SK-N-SH (cell line): ENCODE measurements at regions not wholly inside any gene's neighbourhood (a gene's known extent, or its start where the extent isn't known, plus 50 kb on each side); places are given as distances from the start of the nearest gene placed in this dataset.

Experiments
- CHD2 ChIP-seq: fragments of 150-350 bp; IDR thresholded peaks from 2 replicates; pipeline ENCODE4 v1.6.1; 2018; ENCODE audit warnings: low read length; ENCODE audit not compliant: partially characterized antibody
- EP300 ChIP-seq, 2 experiments: IDR thresholded peaks; 2 replicates each; pipeline versions ENCODE4 v1.4.0 to v1.6.1; 2012; ENCODE audit warnings: borderline replicate concordance in 1 of 2, low read depth in 1 of 2, low read length in 1 of 2
- MAX ChIP-seq: IDR thresholded peaks from 2 replicates; pipeline ENCODE4 v1.4.0; 2012; ENCODE audit warnings: low read depth
- MXI1 ChIP-seq: IDR thresholded peaks from 2 replicates; pipeline ENCODE4 v1.6.1; 2012; ENCODE audit warnings: mild to moderate bottlenecking, low read depth, low read length, improper control_type of control experiment

- TF ChIP-seq CHD2, result no peak
- no peak for TF ChIP-seq MXI1
- TF ChIP-seq EP300 (IDR thresholded peaks at IDR 0.05; ENCODE audit: borderline replicate concordance in 1 of 2, low read depth in 1 of 2, low read length in 1 of 2), result no peak
- TF ChIP-seq MAX, result no peak
These were observed 68.2 kb upstream of the ARRDC4 start for GRCh38 chr15:97892167-97892938.
